ENCODE measurements at regions not wholly inside any gene's neighbourhood (a gene's known extent, or its start where the extent isn't known, plus 50 kb on each side); places are given as distances from the start of the nearest gene placed in this dataset.

- H4K20me1 ChIP-seq (replicated peaks; ENCODE audit: insufficient read depth) = no peaks in the 10 kb centered on the region
- no peak overlapping the region for H3K27ac ChIP-seq (ENCODE audit: low read depth)
- ATAC-seq (no peak), DNase-seq (ENCODE audit: low spot score) (no peak)
- no peaks in the 10 kb centered on the region; the same call in 1 of the 2 replicates for H3K36me3 ChIP-seq (ENCODE audit: insufficient read depth)
- Mint-ChIP-seq H3K27me3 (ENCODE audit: insufficient read depth, low read depth, poor library complexity) (peaks cover 7% of the 10 kb centered on the region), H3K36me3 (ENCODE audit: low read depth) (peaks cover 24% of the 10 kb centered on the region), H3K9me3 (peaks cover 90% of the 10 kb centered on the region), H3K27ac (no peak overlapping the region), H3K4me3 (no peak overlapping the region), H3K4me1 (no peaks in the 10 kb centered on the region)
- H3F3A ChIP-seq (replicated peaks; ENCODE audit: low read depth) = no peaks in the 10 kb centered on the region
- H3K4me1 ChIP-seq (ENCODE audit: insufficient read depth) = no peaks in the 10 kb centered on the region
- no peaks in the 10 kb centered on the region for H3K79me2 ChIP-seq (replicated peaks; ENCODE audit: insufficient read depth)
- TF ChIP-seq NANOG (IDR thresholded peaks at IDR 0.05; ENCODE audit: borderline replicate concordance) = no peak
- no peak for TF ChIP-seq CREB1 (CRISPR knock-in tag; IDR thresholded peaks at IDR 0.05; ENCODE audit: low read depth)
- no peak for TF ChIP-seq ZNF462 (CRISPR knock-in tag; IDR thresholded peaks at IDR 0.05)
- no peak for TF ChIP-seq POLR2AphosphoS5 (IDR thresholded peaks at IDR 0.05; ENCODE audit: low read depth)
- no peak for TF ChIP-seq ETS1 (IDR thresholded peaks at IDR 0.05)
- no peak for TF ChIP-seq JUNB (IDR thresholded peaks at IDR 0.05; ENCODE audit: unreplicated experiment)
- no peak for TF ChIP-seq ZNF114 (CRISPR knock-in tag; IDR thresholded peaks at IDR 0.05)
- no peak for TF ChIP-seq ZNF331 (CRISPR knock-in tag; IDR thresholded peaks at IDR 0.05; ENCODE audit: low read depth)
- TF ChIP-seq EZH2 (IDR thresholded peaks at IDR 0.05; ENCODE audit: low read depth, unreplicated experiment) = no peak
- TF ChIP-seq STAT1 (IDR thresholded peaks at IDR 0.05; ENCODE audit: unreplicated experiment) = no peak
- TF ChIP-seq, protein P1, sequence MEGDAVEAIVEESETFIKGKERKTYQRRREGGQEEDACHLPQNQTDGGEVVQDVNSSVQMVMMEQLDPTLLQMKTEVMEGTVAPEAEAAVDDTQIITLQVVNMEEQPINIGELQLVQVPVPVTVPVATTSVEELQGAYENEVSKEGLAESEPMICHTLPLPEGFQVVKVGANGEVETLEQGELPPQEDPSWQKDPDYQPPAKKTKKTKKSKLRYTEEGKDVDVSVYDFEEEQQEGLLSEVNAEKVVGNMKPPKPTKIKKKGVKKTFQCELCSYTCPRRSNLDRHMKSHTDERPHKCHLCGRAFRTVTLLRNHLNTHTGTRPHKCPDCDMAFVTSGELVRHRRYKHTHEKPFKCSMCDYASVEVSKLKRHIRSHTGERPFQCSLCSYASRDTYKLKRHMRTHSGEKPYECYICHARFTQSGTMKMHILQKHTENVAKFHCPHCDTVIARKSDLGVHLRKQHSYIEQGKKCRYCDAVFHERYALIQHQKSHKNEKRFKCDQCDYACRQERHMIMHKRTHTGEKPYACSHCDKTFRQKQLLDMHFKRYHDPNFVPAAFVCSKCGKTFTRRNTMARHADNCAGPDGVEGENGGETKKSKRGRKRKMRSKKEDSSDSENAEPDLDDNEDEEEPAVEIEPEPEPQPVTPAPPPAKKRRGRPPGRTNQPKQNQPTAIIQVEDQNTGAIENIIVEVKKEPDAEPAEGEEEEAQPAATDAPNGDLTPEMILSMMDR (conservative IDR thresholded peaks at IDR 0.05; ENCODE audit: low read depth in 2 of 2) = no peak
- TF ChIP-seq, protein P2, sequence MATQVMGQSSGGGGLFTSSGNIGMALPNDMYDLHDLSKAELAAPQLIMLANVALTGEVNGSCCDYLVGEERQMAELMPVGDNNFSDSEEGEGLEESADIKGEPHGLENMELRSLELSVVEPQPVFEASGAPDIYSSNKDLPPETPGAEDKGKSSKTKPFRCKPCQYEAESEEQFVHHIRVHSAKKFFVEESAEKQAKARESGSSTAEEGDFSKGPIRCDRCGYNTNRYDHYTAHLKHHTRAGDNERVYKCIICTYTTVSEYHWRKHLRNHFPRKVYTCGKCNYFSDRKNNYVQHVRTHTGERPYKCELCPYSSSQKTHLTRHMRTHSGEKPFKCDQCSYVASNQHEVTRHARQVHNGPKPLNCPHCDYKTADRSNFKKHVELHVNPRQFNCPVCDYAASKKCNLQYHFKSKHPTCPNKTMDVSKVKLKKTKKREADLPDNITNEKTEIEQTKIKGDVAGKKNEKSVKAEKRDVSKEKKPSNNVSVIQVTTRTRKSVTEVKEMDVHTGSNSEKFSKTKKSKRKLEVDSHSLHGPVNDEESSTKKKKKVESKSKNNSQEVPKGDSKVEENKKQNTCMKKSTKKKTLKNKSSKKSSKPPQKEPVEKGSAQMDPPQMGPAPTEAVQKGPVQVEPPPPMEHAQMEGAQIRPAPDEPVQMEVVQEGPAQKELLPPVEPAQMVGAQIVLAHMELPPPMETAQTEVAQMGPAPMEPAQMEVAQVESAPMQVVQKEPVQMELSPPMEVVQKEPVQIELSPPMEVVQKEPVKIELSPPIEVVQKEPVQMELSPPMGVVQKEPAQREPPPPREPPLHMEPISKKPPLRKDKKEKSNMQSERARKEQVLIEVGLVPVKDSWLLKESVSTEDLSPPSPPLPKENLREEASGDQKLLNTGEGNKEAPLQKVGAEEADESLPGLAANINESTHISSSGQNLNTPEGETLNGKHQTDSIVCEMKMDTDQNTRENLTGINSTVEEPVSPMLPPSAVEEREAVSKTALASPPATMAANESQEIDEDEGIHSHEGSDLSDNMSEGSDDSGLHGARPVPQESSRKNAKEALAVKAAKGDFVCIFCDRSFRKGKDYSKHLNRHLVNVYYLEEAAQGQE (IDR thresholded peaks at IDR 0.05; ENCODE audit: unreplicated experiment) = no peak
- no peak for TF ChIP-seq EZH2phosphoT487 (IDR thresholded peaks at IDR 0.05; ENCODE audit: unreplicated experiment)
- no peaks in the 10 kb centered on the region for H3K27me3 ChIP-seq (ENCODE audit: insufficient read depth)
- no peak overlapping the region for H2AFZ ChIP-seq
- H3K4me3 ChIP-seq = no peak overlapping the region
- no peak overlapping the region for H3K4me2 ChIP-seq
- no peaks in the 10 kb centered on the region for H3K9me2 ChIP-seq (ENCODE audit: insufficient read depth)
Observed at GRCh38 chr10:130764651-130765050, 546.9 kb downstream of the TCERG1L start.

Data from GM23338 (cell line).